Lung (tissue), 11 donors: ENCODE measurements at regions not wholly inside any gene's neighbourhood (a gene's known extent, or its start where the extent isn't known, plus 50 kb on each side); places are given as distances from the start of the nearest gene placed in this dataset.

Source experiments
- ATAC-seq: fragments of 200-7000 bp; cut with Tn5 transposase; one replicate; pipeline ENCODE4 v1.9.1; 2020; ENCODE audit warnings: moderate number of reproducible peaks; ENCODE audit not compliant: insufficient read depth, low FRiP score
- DNase-seq, 3 donors: peaks; one replicate each; pipeline ENCODE4 v3.0.0-alpha.2; 2013 to 2017
- H3K27ac ChIP-seq, 2 donors: one replicate each; pipeline ENCODE4 v1.5.1; 2013; ENCODE audit warnings: mild to moderate bottlenecking in 2 of 2, moderate library complexity in 2 of 2, control low read depth in 1 of 2, inconsistent platforms in 1 of 2, low read depth in 1 of 2, low read length in 1 of 2
- H3K27me3 ChIP-seq, 3 donors: one replicate each; pipeline ENCODE4 v1.5.1; 2013; ENCODE audit warnings: low read length in 2 of 3; ENCODE audit not compliant: control insufficient read depth in 3 of 3, insufficient read depth in 3 of 3
- H3K36me3 ChIP-seq, 4 donors: one replicate each; pipeline ENCODE4 v1.5.1; 2013; ENCODE audit warnings: low read length in 4 of 4, mild to moderate bottlenecking in 1 of 4, moderate library complexity in 1 of 4; ENCODE audit not compliant: control insufficient read depth in 4 of 4, insufficient read depth in 4 of 4
- H3K4me1 ChIP-seq, 5 donors: one replicate each; pipeline ENCODE4 v1.5.1; 2013; ENCODE audit warnings: low read length in 5 of 5, mild to moderate bottlenecking in 2 of 5, moderate library complexity in 1 of 5; ENCODE audit not compliant: control insufficient read depth in 5 of 5, insufficient read depth in 5 of 5
- H3K4me3 ChIP-seq: one replicate; pipeline ENCODE4 v1.5.1; 2013; ENCODE audit warnings: mild to moderate bottlenecking, control low read depth, moderate library complexity
- H3K9ac ChIP-seq, 2 donors: one replicate each; pipeline ENCODE4 v1.5.1; 2013; ENCODE audit warnings: low read length in 2 of 2, control low read depth in 1 of 2; ENCODE audit not compliant: insufficient read depth in 1 of 2
- H3K9me3 ChIP-seq, 4 donors: one replicate each; pipeline ENCODE4 v1.5.1; 2013; ENCODE audit warnings: low read length in 3 of 4, mild to moderate bottlenecking in 1 of 4, moderate library complexity in 1 of 4; ENCODE audit not compliant: control insufficient read depth in 4 of 4, insufficient read depth in 3 of 4
- CTCF ChIP-seq: IDR thresholded peaks from 2 replicates; pipeline ENCODE4 v1.5.1; 2012; ENCODE audit warnings: mild to moderate bottlenecking; ENCODE audit errors: control extremely low read depth, extremely low read depth
- WGBS, 2 donors: extraction: QIAGEN DNeasy Blood & Tissue Kit; methylation state at CpG; one replicate each; pipeline ENCODE4 v1.1.7; 2013; 5-methylcytosine and 5-hydroxymethylcytosine counted together
- donor health status: control.
- donor health status: control.
- donor health status: Bipolar disorder and iron deficiency.
- donor health status: healthy.
- donor health status: DM: yes; HTN: yes; CAD: no.

DNA sequence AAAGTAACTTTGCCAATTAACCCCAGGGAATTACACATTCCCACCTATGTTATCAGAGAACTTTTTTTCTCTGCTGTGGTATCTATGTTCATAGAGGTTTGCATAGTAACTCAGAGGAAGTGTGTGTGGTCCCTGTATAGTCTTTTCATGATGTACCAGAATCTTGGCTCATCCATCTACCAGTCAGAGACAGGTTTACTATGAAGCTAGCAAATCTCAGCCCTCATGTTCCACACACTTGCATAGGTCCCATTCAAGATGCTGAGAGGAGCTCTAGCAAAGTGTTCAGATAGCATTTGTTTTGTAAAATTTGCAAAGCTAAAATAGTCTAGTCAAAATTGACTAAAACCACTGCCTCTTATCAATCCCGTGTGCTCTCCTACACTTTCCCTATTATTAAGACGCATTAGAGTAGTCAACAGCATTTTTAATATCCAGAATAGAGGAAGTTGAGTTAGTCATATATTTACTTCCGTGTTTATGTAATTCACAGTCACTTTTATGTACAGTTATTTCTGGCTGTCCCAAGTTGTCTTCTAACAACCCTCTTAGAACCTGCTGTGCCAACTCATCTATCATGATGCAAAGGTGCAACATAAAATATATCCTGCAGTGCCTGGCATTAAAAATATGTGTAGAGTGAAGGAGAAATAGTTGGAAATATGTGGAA is 184.2 kb downstream of the FAM76B start:
- WGBS, 2 donors = 31 to 46% methylated on average over 3 of the region's 3 CpGs
- H3K9me3 ChIP-seq = no peaks in the 10 kb centered on the region
- no peak for TF ChIP-seq CTCF
- ATAC-seq (no peak), DNase-seq (no peak)
- H3K27ac ChIP-seq = no peak overlapping the region
- no peak overlapping the region for H3K9ac ChIP-seq
- no peaks in the 10 kb centered on the region for H3K36me3 ChIP-seq
- no peaks in the 10 kb centered on the region for H3K27me3 ChIP-seq
- H3K4me1 ChIP-seq = no peaks in the 10 kb centered on the region
- no peak overlapping the region for H3K4me3 ChIP-seq

DNA sequence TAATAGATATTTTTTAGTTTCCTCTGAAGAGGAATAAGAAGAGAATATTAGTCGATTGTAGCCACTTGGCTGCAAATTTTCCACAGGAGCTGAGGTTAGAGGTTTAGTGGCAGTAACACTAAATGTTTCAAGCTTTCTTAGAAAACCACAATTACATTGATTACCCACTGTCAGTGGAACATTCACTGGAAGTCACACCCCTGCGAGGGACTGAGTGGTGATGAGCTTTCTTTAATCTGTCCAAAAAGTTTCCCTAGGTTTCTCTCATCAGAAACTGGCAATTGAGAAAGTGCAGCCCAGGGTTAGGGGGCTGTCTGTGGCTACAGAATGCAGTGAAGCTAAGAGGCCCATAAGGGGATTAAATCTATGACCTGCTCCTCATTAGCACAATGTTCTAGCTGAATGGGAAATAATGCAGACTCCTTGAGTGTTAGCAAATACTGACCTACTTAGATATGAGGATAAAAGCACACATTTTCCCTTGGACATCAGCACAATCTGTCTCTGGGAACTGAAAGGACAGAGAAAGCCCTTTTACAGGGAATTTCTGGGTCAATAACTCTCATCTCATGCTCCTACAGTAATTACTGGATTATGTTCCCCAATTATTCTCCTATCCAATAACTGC is 189.5 kb downstream of the FAM76B start:
- H3K27ac ChIP-seq = no peak overlapping the region
- 71 to 84% methylated on average over 2 of the region's 2 CpGs for WGBS, 2 donors
- no peak overlapping the region for H3K4me3 ChIP-seq
- peak in 2 of 3 donors; percentile 17 to 36 for DNase-seq
- ATAC-seq = no peak
- no peaks in the 10 kb centered on the region for H3K9me3 ChIP-seq
- no peaks in the 10 kb centered on the region for H3K27me3 ChIP-seq
- no peaks in the 10 kb centered on the region for H3K36me3 ChIP-seq
- H3K9ac ChIP-seq = no peak overlapping the region
- no peaks in the 10 kb centered on the region for H3K4me1 ChIP-seq
- no peak for TF ChIP-seq CTCF

DNA sequence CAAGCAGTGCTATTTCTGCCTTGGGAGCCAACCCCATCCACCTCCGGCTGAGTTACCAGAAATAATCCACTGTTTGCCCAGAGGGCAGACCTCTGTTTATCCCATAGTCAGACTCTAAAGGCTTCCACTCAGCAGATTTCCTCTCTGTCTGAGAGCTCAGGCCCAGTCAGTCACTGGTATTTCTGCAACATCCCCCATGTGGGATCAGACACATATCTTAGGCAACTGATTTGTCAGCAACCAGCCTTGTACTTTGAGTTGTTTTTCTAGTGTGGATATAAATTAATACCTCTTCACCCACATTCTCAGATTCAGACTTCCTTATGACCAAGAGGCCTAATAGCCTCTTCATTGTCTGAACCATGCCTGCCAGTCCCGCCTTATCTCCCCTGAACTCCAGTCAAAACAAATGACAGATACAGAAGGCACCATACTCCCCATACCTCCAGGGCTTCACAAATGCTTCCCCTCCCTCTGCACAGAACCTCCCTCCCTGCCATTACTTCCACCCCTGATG is 193.6 kb downstream of the FAM76B start:
- Histone ChIP-seq H3K27me3 (no peaks in the 10 kb centered on the region), H3K36me3 (no peaks in the 10 kb centered on the region), H3K9me3 (no peaks in the 10 kb centered on the region), H3K4me3 (no peak overlapping the region), H3K27ac (no peak overlapping the region), H3K4me1 (peaks cover 0 to 12% (median 1%) of the 10 kb centered on the region in 5 donors), H3K9ac (no peak overlapping the region)
- ATAC-seq = no peak
- no peak for TF ChIP-seq CTCF
- WGBS, 2 donors = 90 to 98% methylated on average over 2 of the region's 2 CpGs
- no peak for DNase-seq
